HL-60 (cell line): ENCODE measurements at regions not wholly inside any gene's neighbourhood (a gene's known extent, or its start where the extent isn't known, plus 50 kb on each side); places are given as distances from the start of the nearest gene placed in this dataset.

Source experiments
- DNase-seq, 2 experiments: peaks; one replicate each; pipeline ENCODE4 v3.0.0-alpha.2; 2010 to 2020; ENCODE audit warnings: low read depth in 1 of 2, low spot score in 1 of 2
- H3K27ac ChIP-seq: fragments of 250-450 bp; sonication (Bioruptor Pico); replicated peaks from 2 replicates; pipeline ENCODE4 v1.5.1; 2020; ENCODE audit warnings: mild to moderate bottlenecking, moderate library complexity
- H3K27me3 ChIP-seq: fragments of 250-450 bp; sonication (Bioruptor Pico); 2 replicates; pipeline ENCODE4 v1.5.1; 2021; ENCODE audit warnings: mild to moderate bottlenecking, moderate library complexity; ENCODE audit not compliant: insufficient read depth, poor library complexity, severe bottlenecking
- H3K4me3 ChIP-seq: replicated peaks from 2 replicates; pipeline ENCODE4 v1.5.1; 2011; ENCODE audit warnings: mild to moderate bottlenecking, control low read depth, low read length; ENCODE audit not compliant: insufficient read depth
- CTCF ChIP-seq: IDR thresholded peaks from one replicate; pipeline ENCODE4 v1.5.1; 2011; ENCODE audit warnings: low read length, control low read depth, inconsistent platforms; ENCODE audit not compliant: insufficient read depth
- GABPA ChIP-seq: IDR thresholded peaks from 2 replicates; pipeline ENCODE4 v1.6.1; 2012; ENCODE audit warnings: low read depth
- POLR2AphosphoS5 ChIP-seq: IDR thresholded peaks from 2 replicates; pipeline ENCODE4 v1.6.1; 2012; ENCODE audit warnings: low read depth
- REST ChIP-seq: IDR thresholded peaks from 2 replicates; pipeline ENCODE4 v1.6.1; 2012; ENCODE audit warnings: low read depth; ENCODE audit not compliant: insufficient replicate concordance
- SPI1 ChIP-seq: IDR thresholded peaks from 2 replicates; pipeline ENCODE4 v1.6.1; 2012; ENCODE audit warnings: low read depth, mild to moderate bottlenecking, borderline replicate concordance

GRCh38 chr3:36302158-36302509 lies 78.2 kb upstream of the STAC start:
- no peak overlapping the region for H3K4me3 ChIP-seq
- H3K27me3 ChIP-seq = no peaks in the 10 kb centered on the region
- H3K27ac ChIP-seq = no peak overlapping the region
- no peak for TF ChIP-seq REST
- no peak for TF ChIP-seq SPI1
- TF ChIP-seq GABPA = no peak
- TF ChIP-seq POLR2AphosphoS5 = no peak
- TF ChIP-seq CTCF = no peak
- no peak for DNase-seq

GRCh38 chr3:36302626-36303025 lies 77.7 kb upstream of the STAC start:
- TF ChIP-seq REST (no peak), SPI1 (no peak), CTCF (no peak), POLR2AphosphoS5 (no peak), GABPA (no peak)
- Histone ChIP-seq H3K27ac (no peak overlapping the region), H3K27me3 (no peaks in the 10 kb centered on the region), H3K4me3 (no peak overlapping the region)
- DNase-seq = no peak

- H3K27me3 ChIP-seq = no peaks in the 10 kb centered on the region
- no peak for DNase-seq
- H3K27ac ChIP-seq = no peak overlapping the region
- TF ChIP-seq GABPA (no peak), POLR2AphosphoS5 (no peak), REST (no peak), CTCF (no peak), SPI1 (no peak)
- H3K4me3 ChIP-seq = no peak overlapping the region
Measured at GRCh38 chr3:36303286-36303685, 77.0 kb upstream of the STAC start.
